Neutrophil (primary cell): ENCODE measurements at regions not wholly inside any gene's neighbourhood (a gene's known extent, or its start where the extent isn't known, plus 50 kb on each side); places are given as distances from the start of the nearest gene placed in this dataset.

Experiments
- H3K27ac ChIP-seq: fragments of 200-600 bp; sonication (generic); 2 replicates; pipeline ENCODE4 v1.5.1; 2016; ENCODE audit warnings: mild to moderate bottlenecking, moderate library complexity
- H3K27me3 ChIP-seq: fragments of 200-600 bp; sonication (generic); 2 replicates; pipeline ENCODE4 v1.6.0; 2016; ENCODE audit warnings: mild to moderate bottlenecking
- H3K36me3 ChIP-seq: fragments of 200-600 bp; sonication (generic); 2 replicates; pipeline ENCODE4 v1.5.1; 2017
- H3K4me1 ChIP-seq, 2 experiments: fragments of 200-600 bp in 1 of 2; sonication (generic) in 1 of 2; 1 replicate in 1 of 2; 2 replicates in 1 of 2; pipeline versions ENCODE4 v1.5.1 to v1.6.1; 2013 to 2016; ENCODE audit warnings: low read depth in 1 of 2, low read length in 1 of 2, mild to moderate bottlenecking in 1 of 2, moderate library complexity in 1 of 2; ENCODE audit not compliant: control insufficient read depth in 1 of 2, insufficient read depth in 1 of 2
- H3K4me3 ChIP-seq, 2 experiments: fragments of 200-600 bp in 1 of 2; sonication (generic) in 1 of 2; 1 replicate in 1 of 2; 2 replicates in 1 of 2; pipeline ENCODE4 v1.5.1; 2013 to 2016; ENCODE audit warnings: low read depth in 1 of 2, low read length in 1 of 2, mild to moderate bottlenecking in 1 of 2, moderate library complexity in 1 of 2
- H3K9me3 ChIP-seq: fragments of 200-600 bp; sonication (generic); 2 replicates; pipeline ENCODE4 v1.5.1; 2016
- CTCF ChIP-seq: fragments of 200-600 bp; sonication (generic); IDR thresholded peaks from 2 replicates; pipeline ENCODE4 v1.5.1; 2016; ENCODE audit warnings: antibody characterized with exemption

- Histone ChIP-seq H3K4me1 (no peaks in the 10 kb centered on the region), H3K27me3 (no peaks in the 10 kb centered on the region), H3K36me3 (no peaks in the 10 kb centered on the region), H3K4me3 (no peak overlapping the region), H3K27ac (no peak overlapping the region), H3K9me3 (no peaks in the 10 kb centered on the region)
- no peak for TF ChIP-seq CTCF
Measured at GRCh38 chr2:78521938-78522337, 503.6 kb upstream of the REG3G start.

- no peaks in the 10 kb centered on the region for H3K9me3 ChIP-seq
- H3K4me3 ChIP-seq = no peak overlapping the region
- no peak for TF ChIP-seq CTCF
- no peak overlapping the region for H3K27ac ChIP-seq
- H3K4me1 ChIP-seq = no peaks in the 10 kb centered on the region
- no peaks in the 10 kb centered on the region for H3K36me3 ChIP-seq
- H3K27me3 ChIP-seq = no peaks in the 10 kb centered on the region
Measured at GRCh38 chr2:78532762-78533379, 492.6 kb upstream of the REG3G start.

GRCh38 chr2:78535395-78535794 is 490.1 kb upstream of the REG3G start:
- Histone ChIP-seq H3K27me3 (no peaks in the 10 kb centered on the region), H3K27ac (no peak overlapping the region), H3K36me3 (no peaks in the 10 kb centered on the region), H3K4me1 (no peaks in the 10 kb centered on the region), H3K4me3 (no peak overlapping the region), H3K9me3 (no peaks in the 10 kb centered on the region)
- no peak for TF ChIP-seq CTCF

GRCh38 chr2:78538322-78538721 is 487.2 kb upstream of the REG3G start:
- Histone ChIP-seq H3K4me3 (no peak overlapping the region), H3K27me3 (no peaks in the 10 kb centered on the region), H3K4me1 (no peaks in the 10 kb centered on the region), H3K36me3 (no peaks in the 10 kb centered on the region), H3K27ac (no peak overlapping the region), H3K9me3 (no peaks in the 10 kb centered on the region)
- no peak for TF ChIP-seq CTCF

- Histone ChIP-seq H3K4me1 (no peaks in the 10 kb centered on the region), H3K27me3 (no peaks in the 10 kb centered on the region), H3K36me3 (no peaks in the 10 kb centered on the region), H3K4me3 (no peak overlapping the region), H3K9me3 (no peaks in the 10 kb centered on the region), H3K27ac (no peak overlapping the region)
- no peak for TF ChIP-seq CTCF
Measured at GRCh38 chr2:78540255-78540654, 485.2 kb upstream of the REG3G start.

- Histone ChIP-seq H3K4me1 (no peaks in the 10 kb centered on the region), H3K9me3 (no peaks in the 10 kb centered on the region), H3K4me3 (no peak overlapping the region), H3K27me3 (no peaks in the 10 kb centered on the region), H3K36me3 (no peaks in the 10 kb centered on the region), H3K27ac (no peak overlapping the region)
- no peak for TF ChIP-seq CTCF
Measured at GRCh38 chr2:78541088-78541450, 484.4 kb upstream of the REG3G start.
